IMR-90 (cell line): ENCODE measurements at regions not wholly inside any gene's neighbourhood (a gene's known extent, or its start where the extent isn't known, plus 50 kb on each side); places are given as distances from the start of the nearest gene placed in this dataset.

Source experiments
- ATAC-seq: fragments of 200-7000 bp; cut with Tn5 transposase; 2 replicates; pipeline ENCODE4 v1.9.1; 2020; ENCODE audit warnings: low read depth, mild to moderate bottlenecking, moderate library complexity
- BruUV-seq: library from RNA; stranded (reverse); fragments of 400-500 nt; replicated peaks from 2 replicates; lab custom pipeline; 2021; lab: Mats Ljungman, UMichigan
- CTCF ChIA-PET: fragments of 300-600 bp; formaldehyde crosslinking; extraction: SDS; loops from one replicate; lab custom pipeline; 2021; ENCODE audit warnings: antibody characterized with exemption; lab: Yijun Ruan, JAX
- POLR2A ChIA-PET: fragments of 300-600 bp; sonication (Branson Sonifier 250); formaldehyde crosslinking; loops from one replicate; lab custom pipeline; 2022; ENCODE audit warnings: antibody characterized with exemption; ENCODE audit not compliant: unreplicated experiment; lab: Charles Lee
- DNase-seq: peaks from one replicate; pipeline ENCODE4 v3.0.0; 2013
- H2AFZ ChIP-seq: replicated peaks from 2 replicates; pipeline ENCODE3; 2013; ENCODE audit warnings: low read length, mild to moderate bottlenecking; ENCODE audit not compliant: poor library complexity
- H2AK5ac ChIP-seq: 2 replicates; pipeline ENCODE4 v1.6.1; 2013; ENCODE audit warnings: low read depth, low read length, inconsistent platforms
- H2AK9ac ChIP-seq: replicated peaks from 2 replicates; pipeline ENCODE3; 2013; ENCODE audit warnings: mild to moderate bottlenecking, low read depth, low read length, moderate library complexity; ENCODE audit not compliant: poor library complexity
- H2BK120ac ChIP-seq: 2 replicates; pipeline ENCODE4 v1.6.1; 2013; ENCODE audit warnings: low read depth, low read length, inconsistent platforms
- H2BK15ac ChIP-seq: 3 replicates; pipeline ENCODE4 v1.6.1; 2013; ENCODE audit warnings: low read depth, low read length, inconsistent platforms
- H2BK20ac ChIP-seq: 2 replicates; pipeline ENCODE4 v1.6.1; 2013; ENCODE audit warnings: low read depth, mild to moderate bottlenecking, inconsistent platforms, low read length, moderate library complexity
- H2BK5ac ChIP-seq: 2 replicates; pipeline ENCODE4 v1.6.1; 2013; ENCODE audit warnings: mild to moderate bottlenecking, low read depth, low read length, inconsistent platforms; ENCODE audit not compliant: poor library complexity, severe bottlenecking
- H3K14ac ChIP-seq: replicated peaks from 2 replicates; pipeline ENCODE4 v1.6.1; 2013; ENCODE audit warnings: low read depth, low read length, inconsistent platforms
- H3K18ac ChIP-seq: 2 replicates; pipeline ENCODE4 v1.6.1; 2013; ENCODE audit warnings: low read depth, low read length, control low read depth
- H3K23ac ChIP-seq: 2 replicates; pipeline ENCODE4 v1.6.1; 2013; ENCODE audit warnings: low read depth, low read length, inconsistent platforms
- H3K27ac ChIP-seq: 2 replicates; pipeline ENCODE4 v1.5.1; 2013; ENCODE audit warnings: mild to moderate bottlenecking, control low read depth, low read length; ENCODE audit not compliant: insufficient read depth
- H3K27me3 ChIP-seq: 2 replicates; pipeline ENCODE4 v1.6.1; 2013; ENCODE audit warnings: low read length; ENCODE audit not compliant: control insufficient read depth, insufficient read depth
- H3K36me3 ChIP-seq: 2 replicates; pipeline ENCODE4 v1.6.1; 2013; ENCODE audit warnings: low read length, mixed read lengths; ENCODE audit not compliant: control insufficient read depth, insufficient read depth
- H3K4ac ChIP-seq: 2 replicates; pipeline ENCODE4 v1.6.1; 2013; ENCODE audit warnings: low read depth, low read length, inconsistent platforms
- H3K4me1 ChIP-seq: 2 replicates; pipeline ENCODE4 v1.6.1; 2013; ENCODE audit warnings: low read length, mixed read lengths; ENCODE audit not compliant: control insufficient read depth, insufficient read depth
- H3K4me2 ChIP-seq: 2 replicates; pipeline ENCODE4 v1.6.1; 2013; ENCODE audit warnings: low read depth, mild to moderate bottlenecking, control low read depth, low read length, moderate library complexity
- H3K4me3 ChIP-seq: 2 replicates; pipeline ENCODE4 v1.5.1; 2013; ENCODE audit warnings: low read depth, mild to moderate bottlenecking, control low read depth, low read length, moderate library complexity; ENCODE audit not compliant: insufficient read depth
- H3K56ac ChIP-seq: 2 replicates; pipeline ENCODE4 v1.6.1; 2013; ENCODE audit warnings: low read length, inconsistent platforms; ENCODE audit not compliant: insufficient read depth; ENCODE audit errors: extremely low read depth
- H3K79me1 ChIP-seq, 2 experiments: 2 replicates each; pipeline ENCODE4 v1.6.1; 2013; ENCODE audit warnings: low read length in 2 of 2, inconsistent platforms in 1 of 2, low read depth in 1 of 2
- H3K9ac ChIP-seq: 2 replicates; pipeline ENCODE4 v1.6.1; 2013; ENCODE audit warnings: low read depth, low read length, control low read depth
- H3K9me1 ChIP-seq: 2 replicates; pipeline ENCODE4 v1.6.1; 2013; ENCODE audit warnings: low read length, inconsistent platforms; ENCODE audit not compliant: insufficient read depth
- H3K9me3 ChIP-seq: 2 replicates; pipeline ENCODE4 v1.6.1; 2013; ENCODE audit warnings: low read length; ENCODE audit not compliant: control insufficient read depth, insufficient read depth
- H4K20me1 ChIP-seq: 2 replicates; pipeline ENCODE4 v1.6.1; 2013; ENCODE audit warnings: low read length, inconsistent platforms; ENCODE audit not compliant: insufficient read depth
- H4K5ac ChIP-seq: 2 replicates; pipeline ENCODE4 v1.6.1; 2013; ENCODE audit warnings: mild to moderate bottlenecking, low read depth, low read length, control low read depth
- H4K8ac ChIP-seq, 2 experiments: 2 replicates each; pipeline ENCODE4 v1.6.1; 2013; ENCODE audit warnings: low read depth in 2 of 2, low read length in 2 of 2, control low read depth in 1 of 2, inconsistent platforms in 1 of 2
- H4K91ac ChIP-seq: 2 replicates; pipeline ENCODE4 v1.6.1; 2013; ENCODE audit warnings: low read depth, low read length, inconsistent platforms; ENCODE audit not compliant: insufficient read depth
- CHD1 ChIP-seq: IDR thresholded peaks from 2 replicates; pipeline ENCODE4 v1.6.1; 2012; ENCODE audit warnings: low read depth, low read length, improper control_type of control experiment
- WGBS, 2 experiments: methylation state at CpG; one replicate each; pipeline versions ENCODE4 v1.1.5 to v1.1.7; 2013; ENCODE audit warnings: missing lambda C conversion rate in 2 of 2; ENCODE audit not compliant: insufficient read length in 1 of 2; ENCODE audit errors: extremely low coverage in 2 of 2; 5-methylcytosine and 5-hydroxymethylcytosine counted together
- dilution Hi-C: fragments of 300-500 bp; cut with HindIII; formaldehyde crosslinking; loops from one replicate; pipeline ENCODE4 v1.14.3; 2018; ENCODE audit warnings: low sequenced_read_pairs; ENCODE audit not compliant: unreplicated experiment
- in situ Hi-C: fragments of 300-500 bp; cut with MboI; formaldehyde crosslinking; loops from 3 replicates; pipeline ENCODE4 v1.14.3; 2019; ENCODE audit warnings: low sequenced_read_pairs, inconsistent platforms, mixed read lengths
- intact Hi-C: fragments of 100-400 bp; cut with micrococcal nuclease; formaldehyde crosslinking; loops from 2 replicates; pipeline ENCODE4 v1.10.0; 2022

- POLR2A ChIA-PET = no interaction called here
- no peak overlapping the region for H2AFZ ChIP-seq
- no peak overlapping the region for H2BK15ac ChIP-seq
- H3K56ac ChIP-seq = no peak overlapping the region
- H3K27ac ChIP-seq = no peak overlapping the region
- DNase-seq (no peak), ATAC-seq (no peak)
- H4K20me1 ChIP-seq = no peaks in the 10 kb centered on the region
- no peak overlapping the region for H3K4me2 ChIP-seq
- H2BK20ac ChIP-seq = no peak overlapping the region
- dilution Hi-C loops (no loop called here), intact Hi-C loops (no loop called here), in situ Hi-C loops (no loop called here)
- H3K79me1 ChIP-seq = no peaks in the 10 kb centered on the region
- H4K8ac ChIP-seq = no peak overlapping the region
- CTCF ChIA-PET = no interaction called here
- H2BK120ac ChIP-seq = no peak overlapping the region
- no peaks in the 10 kb centered on the region for H3K4me1 ChIP-seq
- no peak overlapping the region for H3K9ac ChIP-seq
- H2BK5ac ChIP-seq = no peak overlapping the region
- BruUV-seq = no TSS peak
- no peak for TF ChIP-seq CHD1
- H3K36me3 ChIP-seq = no peaks in the 10 kb centered on the region
- WGBS, 2 experiments = no CpG with 5 or more reads among the region's 4 CpGs
- H2AK5ac ChIP-seq = no peak overlapping the region
- H3K4ac ChIP-seq = no peak overlapping the region
- no peak overlapping the region for H4K91ac ChIP-seq
- H3K18ac ChIP-seq = no peak overlapping the region
- H3K27me3 ChIP-seq = no peaks in the 10 kb centered on the region
- no peak overlapping the region for H4K5ac ChIP-seq
- H3K9me1 ChIP-seq = no peaks in the 10 kb centered on the region
- no peak overlapping the region for H3K14ac ChIP-seq
- H3K4me3 ChIP-seq = no peak overlapping the region
- H3K23ac ChIP-seq = no peak overlapping the region
- H3K9me3 ChIP-seq = no peaks in the 10 kb centered on the region
- H2AK9ac ChIP-seq = no peak overlapping the region
Measured at GRCh38 chr2:198815626-198816025, 642.1 kb downstream of the SATB2 start.
